ENCODE measurements at regions not wholly inside any gene's neighbourhood (a gene's known extent, or its start where the extent isn't known, plus 50 kb on each side); places are given as distances from the start of the nearest gene placed in this dataset.
"Not testable (repeated sequence)": the region's sequence is repeated elsewhere in the genome, so short reads cannot be mapped to it uniquely, and the experiment has no call there.

DNA sequence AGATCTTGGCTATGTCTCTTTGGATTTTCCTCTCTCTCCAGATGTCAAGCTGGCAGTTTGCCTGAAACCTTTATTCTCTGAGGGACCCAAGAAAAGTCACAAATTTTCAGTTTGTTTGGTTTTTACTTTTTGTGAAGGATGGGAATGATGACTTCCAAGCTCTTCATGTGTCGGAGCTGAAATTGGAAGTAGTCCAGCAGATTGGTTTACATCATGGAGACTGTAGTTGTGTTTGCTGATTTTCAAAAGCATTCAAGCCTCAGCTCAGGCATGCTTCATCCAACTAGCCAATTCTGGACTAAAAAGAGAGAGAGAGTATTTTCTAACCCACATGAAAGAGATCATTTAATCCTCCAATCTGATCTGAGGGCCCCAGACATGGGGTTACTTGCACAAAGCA is 326.2 kb upstream of the AUTS2 start:
- DNase-seq (ENCODE audit: low read depth, low spot score), result no peak

DNA sequence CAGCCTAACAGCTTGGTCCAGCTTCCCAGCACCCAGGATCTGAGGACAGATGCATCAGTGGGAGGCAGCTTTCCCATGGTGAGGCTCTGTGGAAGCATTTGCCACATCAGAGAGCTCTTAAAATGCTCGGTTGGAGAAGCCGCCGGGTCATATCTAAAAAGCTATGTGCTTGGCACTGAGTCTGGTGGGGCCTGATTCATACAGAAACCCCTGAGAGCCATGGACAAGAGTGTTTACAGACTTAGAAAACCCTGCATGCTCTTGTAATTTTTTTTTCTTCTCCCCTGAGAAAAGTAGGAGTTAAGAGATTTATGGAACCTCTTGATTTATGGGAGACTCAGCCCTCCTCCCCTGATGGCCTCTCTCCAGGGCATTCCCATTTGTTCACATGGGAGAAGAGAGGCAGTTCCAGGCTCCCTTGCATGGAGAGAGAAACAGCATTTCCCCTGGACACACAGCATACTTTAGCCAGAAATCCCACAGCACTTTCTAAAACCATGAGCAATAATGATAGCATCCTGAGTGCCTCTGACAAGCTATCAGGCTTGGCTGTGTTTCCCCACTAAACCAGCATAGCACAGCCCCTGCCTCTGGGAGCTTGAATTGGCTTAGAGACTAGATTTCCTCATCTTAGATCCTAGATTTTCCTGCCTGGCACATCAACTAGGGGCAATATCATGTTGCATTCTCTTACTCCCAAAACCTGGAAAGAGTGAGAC is 322.1 kb upstream of the AUTS2 start:
- no peak for DNase-seq (ENCODE audit: low read depth, low spot score)

- no peak for DNase-seq (ENCODE audit: low read depth, low spot score)
Observed at GRCh38 chr7:69277366-69277765, 320.9 kb upstream of the AUTS2 start.

DNA sequence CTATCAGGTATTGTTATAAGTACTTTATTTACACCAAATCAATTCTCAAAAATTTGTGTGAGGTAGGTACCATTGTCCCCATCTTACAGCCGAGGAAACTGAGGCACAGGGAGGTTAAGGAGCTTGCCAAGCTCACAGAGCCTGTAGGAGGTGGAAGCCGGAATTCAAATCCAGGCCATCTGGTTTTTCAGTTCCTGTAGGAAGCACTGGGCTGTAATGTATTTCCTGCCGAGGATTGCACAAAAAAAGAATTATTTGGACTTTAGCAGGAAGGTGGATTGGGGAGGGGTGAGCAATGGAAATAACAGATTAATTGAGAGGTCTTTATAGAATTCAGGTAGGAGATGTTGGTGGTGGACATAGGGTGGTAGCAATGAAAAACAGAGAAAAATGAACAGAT is 315.3 kb upstream of the AUTS2 start:
- no peak for DNase-seq (ENCODE audit: low read depth, low spot score)

DNA sequence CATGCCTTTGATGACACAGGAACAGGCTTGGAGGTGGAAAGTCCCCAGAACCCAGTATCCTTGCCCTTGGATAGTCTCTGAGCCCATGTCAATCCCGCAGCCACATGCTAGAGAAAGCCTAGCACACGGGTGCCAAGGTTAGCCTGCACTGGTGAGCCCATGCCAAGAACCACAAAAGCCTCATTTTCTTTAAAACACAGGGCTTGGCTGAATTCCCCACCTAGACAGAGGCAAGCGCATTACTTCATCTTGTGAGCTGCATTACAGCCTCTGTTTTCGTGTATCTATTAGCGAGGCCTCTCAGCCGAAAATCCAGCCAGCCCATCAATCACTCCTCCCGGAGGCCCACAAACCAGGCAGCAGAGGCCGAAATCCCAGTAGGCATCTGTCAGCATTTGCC is 314.9 kb upstream of the AUTS2 start:
- DNase-seq (ENCODE audit: low read depth, low spot score), result no peak

DNA sequence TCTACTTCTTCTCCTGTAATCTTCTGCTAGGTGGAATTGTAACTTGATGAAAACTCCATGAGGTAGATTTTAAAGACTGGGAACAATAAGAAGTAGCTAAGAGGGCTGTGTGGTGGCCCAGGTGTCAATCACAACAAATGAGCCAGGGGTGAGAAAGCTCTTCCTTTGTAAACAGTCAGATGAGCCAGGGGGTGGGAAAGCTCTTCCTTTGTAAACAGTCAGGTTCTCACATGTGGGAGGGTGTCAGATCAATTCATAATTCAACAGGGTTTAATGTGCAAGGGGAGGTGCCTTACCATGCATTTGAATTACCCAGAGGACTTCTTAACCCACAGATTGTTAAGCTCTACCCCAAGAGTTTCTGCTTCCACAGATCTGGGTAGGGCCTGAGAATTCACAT is 312.4 kb upstream of the AUTS2 start:
- DNase-seq (ENCODE audit: low read depth, low spot score), result no peak

- DNase-seq (ENCODE audit: low read depth, low spot score), result no peak
Observed at GRCh38 chr7:69295977-69296376, 302.3 kb upstream of the AUTS2 start.

DNA sequence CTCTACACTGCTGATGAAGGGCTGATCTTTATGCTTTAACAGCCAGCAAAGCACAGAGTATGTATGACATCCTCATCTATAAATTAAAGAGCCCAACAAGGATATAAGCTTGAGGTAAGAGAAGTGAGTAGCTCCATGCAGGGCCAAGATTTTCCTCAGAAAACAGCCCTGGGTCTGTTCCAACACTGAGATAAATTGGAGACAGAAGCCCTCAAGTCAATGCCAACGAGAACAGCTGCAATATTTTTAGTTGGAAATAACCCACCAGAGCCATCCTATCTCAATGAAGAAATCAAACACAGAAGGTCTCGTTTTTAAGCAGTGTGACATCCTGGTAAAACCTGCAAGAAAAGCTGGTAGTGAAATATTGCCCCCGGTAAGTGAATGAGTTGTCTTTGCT is 297.0 kb upstream of the AUTS2 start:
- DNase-seq (ENCODE audit: low read depth, low spot score), result no peak

DNA sequence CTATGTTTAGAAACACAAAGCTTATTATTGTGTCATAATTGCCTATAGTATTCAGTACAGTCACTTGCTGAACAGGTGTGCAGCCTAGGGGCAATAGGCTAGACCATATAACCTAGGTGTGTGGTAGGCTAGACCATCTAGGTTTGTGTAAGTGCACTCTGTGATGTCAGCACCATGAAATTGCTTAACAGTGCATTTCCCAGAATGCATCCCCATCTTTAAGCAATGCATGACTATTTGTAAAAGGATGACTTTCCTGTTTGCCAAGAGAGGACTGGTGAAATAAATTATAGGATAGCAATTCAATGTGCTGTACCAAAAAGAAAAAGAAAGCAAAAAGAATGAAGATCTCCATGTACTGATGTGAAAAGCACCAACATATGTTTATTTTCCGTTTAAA is 288.7 kb upstream of the AUTS2 start:
- DNase-seq (ENCODE audit: low read depth, low spot score), result no peak

DNA sequence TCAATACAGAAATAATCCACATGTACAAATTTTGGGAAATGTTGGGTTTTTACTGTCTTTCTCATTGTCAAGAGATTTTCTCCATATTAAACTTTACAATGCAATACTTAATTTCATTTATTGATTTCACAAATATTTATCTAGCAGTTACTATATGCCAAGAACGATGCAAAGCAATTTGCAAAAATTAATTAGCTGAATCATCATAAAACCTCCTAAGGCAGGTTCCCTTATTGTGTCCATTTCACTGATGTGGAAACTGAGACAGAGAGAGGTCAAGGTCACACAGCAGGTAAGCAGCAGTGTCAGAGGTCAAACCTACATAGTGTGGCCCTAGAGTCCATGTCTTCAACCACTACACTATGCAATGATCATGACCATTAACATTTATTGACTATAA is 286.8 kb upstream of the AUTS2 start:
- no peak for DNase-seq (ENCODE audit: low read depth, low spot score)

GRCh38 chr7:69313852-69314251 is 284.4 kb upstream of the AUTS2 start:
- DNase-seq (ENCODE audit: low read depth, low spot score), result not testable (repeated sequence)

- no peak for DNase-seq (ENCODE audit: low read depth, low spot score)
Observed at GRCh38 chr7:69318794-69319193, 279.5 kb upstream of the AUTS2 start.

- no peak for DNase-seq (ENCODE audit: low read depth, low spot score)
Observed at GRCh38 chr7:69328516-69328915, 269.8 kb upstream of the AUTS2 start.

GRCh38 chr7:69334701-69335100 is 263.6 kb upstream of the AUTS2 start:
- DNase-seq (ENCODE audit: low read depth, low spot score), result no peak

GRCh38 chr7:69335331-69335730 is 262.9 kb upstream of the AUTS2 start:
- DNase-seq (ENCODE audit: low read depth, low spot score), result no peak

GRCh38 chr7:69336976-69337375 is 261.3 kb upstream of the AUTS2 start:
- DNase-seq (ENCODE audit: low read depth, low spot score), result peak; percentile 18

- DNase-seq (ENCODE audit: low read depth, low spot score), result no peak
Observed at GRCh38 chr7:69338144-69338543, 260.1 kb upstream of the AUTS2 start.

DNA sequence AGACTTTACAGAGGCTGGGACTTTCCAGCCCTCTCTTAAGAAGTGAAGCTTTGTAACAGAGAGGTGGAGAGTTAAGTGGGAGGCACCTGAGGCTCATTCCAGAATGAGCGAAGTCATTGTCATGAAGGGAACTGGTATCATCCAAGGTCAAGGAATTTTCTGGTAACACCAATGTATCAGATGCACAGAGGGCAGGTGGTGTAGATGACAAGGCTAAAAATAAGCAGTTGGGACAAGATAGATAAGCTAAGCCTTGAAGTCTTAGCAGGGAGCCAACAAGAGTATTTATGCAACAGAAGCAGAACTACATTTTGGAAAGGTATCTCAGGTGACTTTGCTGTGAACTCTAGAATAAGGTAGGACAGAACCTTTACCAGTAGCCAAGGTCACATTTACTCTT is 257.0 kb upstream of the AUTS2 start:
- no peak for DNase-seq (ENCODE audit: low read depth, low spot score)

- DNase-seq (ENCODE audit: low read depth, low spot score), result no peak
Observed at GRCh38 chr7:69342154-69342884, 256.0 kb upstream of the AUTS2 start.

- no peak for DNase-seq (ENCODE audit: low read depth, low spot score)
Observed at GRCh38 chr7:69349291-69349690, 249.0 kb upstream of the AUTS2 start.

GRCh38 chr7:69358163-69358821 is 240.0 kb upstream of the AUTS2 start:
- peak; percentile 47 for DNase-seq (ENCODE audit: low read depth, low spot score)

GRCh38 chr7:69359003-69359700 is 239.1 kb upstream of the AUTS2 start:
- DNase-seq (ENCODE audit: low read depth, low spot score), result no peak

All from ELF-1 (cell line).